Left colon (tissue), 2 donors: ENCODE measurements at regions not wholly inside any gene's neighbourhood (a gene's known extent, or its start where the extent isn't known, plus 50 kb on each side); places are given as distances from the start of the nearest gene placed in this dataset.
"Not testable (repeated sequence)": the region's sequence is repeated elsewhere in the genome, so short reads cannot be mapped to it uniquely, and the experiment has no call there.

Source experiments
- ATAC-seq: fragments of 200-7000 bp; cut with Tn5 transposase; one replicate; pipeline ENCODE4 v1.9.1; 2020; ENCODE audit warnings: mild to moderate bottlenecking, moderate library complexity
- DNase-seq, 2 donors: peaks; one replicate each; pipeline ENCODE4 v3.0.0-alpha.2; 2020
- intact Hi-C, 2 donors: fragments of 100-400 bp; cut with DNase I in 1 of 2; cut with micrococcal nuclease in 1 of 2; formaldehyde crosslinking; loops; one replicate each; pipeline versions ENCODE4 v1.11.2 to v1.14.0; 2022; cut with DNase I, micrococcal nuclease
- donor health status: DM: no; HTN: no; CAD: no.
- donor health status: DM: yes; HTN: yes; CAD: no.

DNA sequence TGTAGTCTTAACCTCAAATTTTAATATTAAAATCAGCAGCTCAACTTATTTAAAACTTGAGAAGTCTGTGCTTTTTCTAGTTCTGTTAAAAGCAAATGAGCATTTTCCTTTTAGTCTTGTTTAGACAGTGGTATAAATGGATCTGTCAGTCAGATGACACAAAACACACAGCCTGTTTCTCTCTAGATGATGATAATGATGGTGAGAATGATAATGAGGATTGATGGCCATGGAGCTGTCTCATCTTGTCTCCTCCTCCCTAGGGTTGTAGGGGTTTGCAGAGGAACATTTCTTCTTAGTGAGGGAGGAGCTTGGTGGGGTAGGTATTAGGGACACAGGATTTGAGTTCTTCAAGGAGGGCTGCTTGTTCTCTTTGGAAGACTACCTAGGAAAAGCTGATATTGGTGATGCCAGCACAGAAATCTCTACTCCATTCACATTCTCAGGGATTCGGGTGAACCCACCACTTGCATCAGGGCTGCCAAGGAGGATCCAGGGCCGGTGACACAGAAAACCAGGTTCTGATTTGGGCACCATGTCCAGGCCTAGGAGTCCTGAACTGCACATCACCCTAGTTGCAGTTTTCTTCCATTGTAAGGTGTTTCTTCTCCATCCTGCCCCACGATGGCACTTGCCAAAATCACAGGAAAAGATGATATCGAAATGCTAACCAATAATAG lies 147.6 kb downstream of the RHOU start:
- ATAC-seq = no peak
- DNase-seq = no peak
- intact Hi-C loops = no loop called here

DNA sequence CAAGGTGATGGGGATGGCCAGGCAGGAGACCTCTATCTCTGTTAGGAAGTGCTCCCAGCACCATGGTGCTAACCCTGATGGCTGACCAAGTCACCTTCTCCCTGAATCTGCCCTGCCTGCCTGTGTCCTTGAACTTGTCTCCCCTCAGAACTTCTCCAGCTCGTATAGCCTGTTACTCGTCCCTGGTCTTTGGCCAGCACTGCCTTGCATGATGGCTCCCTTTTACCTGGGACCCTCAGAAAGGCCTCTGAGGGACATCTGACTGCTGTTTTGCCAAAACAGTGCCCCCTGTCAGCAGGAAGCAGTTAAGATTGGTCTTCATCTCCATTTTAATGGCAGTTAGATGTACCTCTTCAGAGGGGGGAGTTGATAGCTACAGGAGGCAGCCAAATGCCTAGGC lies 148.3 kb downstream of the RHOU start:
- intact Hi-C loops = no loop called here
- ATAC-seq (no peak), DNase-seq (no peak)

DNA sequence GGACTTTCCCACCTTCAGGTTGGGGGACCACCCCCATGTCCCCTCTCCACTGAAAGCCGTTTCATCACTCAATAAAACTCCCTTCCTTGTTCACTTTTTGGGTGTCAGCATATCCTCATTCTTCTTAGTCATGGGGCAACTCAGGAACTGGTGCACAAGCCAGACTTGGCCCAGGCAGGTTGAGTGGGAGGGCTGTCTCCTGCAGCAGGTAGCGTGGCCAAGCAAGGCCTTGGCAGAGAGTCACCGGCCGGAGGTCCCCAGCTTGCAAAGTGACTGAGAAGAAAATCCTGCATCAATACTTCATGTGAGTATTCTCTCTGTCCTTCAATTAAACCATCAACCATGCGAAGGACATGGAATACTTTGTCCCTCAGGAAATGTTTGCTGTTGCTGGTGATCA lies 148.9 kb downstream of the RHOU start:
- DNase-seq = no peak
- ATAC-seq = no peak
- intact Hi-C loops = no loop called here

DNA sequence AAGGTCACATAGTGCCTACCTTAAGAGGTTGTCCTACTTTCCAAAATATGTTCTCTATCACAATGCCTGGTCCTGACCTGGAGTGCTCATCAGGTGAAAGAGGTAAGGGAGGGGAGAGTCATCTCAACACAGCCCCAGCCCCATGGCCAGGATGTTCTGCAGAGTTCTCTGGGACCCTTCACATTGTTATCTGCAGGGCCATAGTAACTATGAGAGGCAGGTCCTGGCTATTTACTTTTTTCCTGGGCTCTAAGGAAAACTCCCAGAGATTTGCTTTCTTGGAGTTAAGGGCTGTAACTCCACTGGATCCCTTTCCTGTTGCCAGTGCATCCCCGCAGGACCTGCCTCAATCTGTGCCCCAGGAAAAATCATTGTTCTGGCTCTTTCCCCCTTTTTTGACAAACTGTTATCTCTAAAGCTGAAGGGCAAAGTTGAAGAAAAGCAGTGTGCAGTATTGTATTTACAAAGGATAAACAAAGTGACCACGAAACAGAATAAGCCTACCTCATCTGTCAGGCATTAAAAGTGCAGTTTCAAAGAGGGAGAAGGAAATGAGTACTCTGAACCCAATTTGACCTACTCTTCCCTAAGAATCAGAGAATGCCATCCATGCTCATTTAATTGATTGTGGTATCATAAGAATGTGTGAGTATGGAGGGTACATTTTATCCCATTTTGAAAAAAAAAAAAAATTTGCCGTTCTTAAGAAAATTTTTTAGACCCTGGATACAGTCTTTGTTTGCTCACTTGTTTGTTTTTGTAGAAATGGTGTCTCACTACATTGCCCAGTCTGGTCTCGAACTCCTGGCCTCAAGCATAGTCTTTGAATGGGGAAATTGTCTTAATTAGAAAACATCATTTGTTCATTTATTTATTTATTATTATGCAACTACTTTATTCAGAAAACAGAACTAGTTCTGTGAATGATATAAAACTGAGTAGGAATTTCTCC lies 149.6 kb downstream of the RHOU start:
- ATAC-seq (no peak), DNase-seq (no peak)
- intact Hi-C loops = no loop called here

DNA sequence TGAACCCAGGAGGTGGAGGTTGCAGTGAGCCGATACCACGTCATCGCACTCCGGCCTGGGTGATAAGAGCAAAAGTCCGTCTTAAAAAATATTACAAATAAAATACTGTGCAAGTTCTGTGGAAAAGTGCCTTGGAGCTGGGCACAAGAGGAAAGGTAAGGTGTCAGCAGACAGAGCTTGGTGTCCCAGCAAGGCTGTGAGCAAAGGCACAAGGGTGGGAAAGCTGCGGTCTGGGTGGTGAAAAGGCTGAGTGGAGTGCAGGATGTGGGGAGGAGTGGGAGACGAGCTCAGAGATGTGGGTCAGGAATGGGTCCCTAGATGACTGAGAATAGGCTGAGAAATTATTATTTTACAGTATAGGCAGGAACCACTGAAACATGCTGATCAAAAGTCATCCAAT lies 150.6 kb downstream of the RHOU start:
- intact Hi-C loops = no loop called here
- ATAC-seq (no peak), DNase-seq (no peak)

DNA sequence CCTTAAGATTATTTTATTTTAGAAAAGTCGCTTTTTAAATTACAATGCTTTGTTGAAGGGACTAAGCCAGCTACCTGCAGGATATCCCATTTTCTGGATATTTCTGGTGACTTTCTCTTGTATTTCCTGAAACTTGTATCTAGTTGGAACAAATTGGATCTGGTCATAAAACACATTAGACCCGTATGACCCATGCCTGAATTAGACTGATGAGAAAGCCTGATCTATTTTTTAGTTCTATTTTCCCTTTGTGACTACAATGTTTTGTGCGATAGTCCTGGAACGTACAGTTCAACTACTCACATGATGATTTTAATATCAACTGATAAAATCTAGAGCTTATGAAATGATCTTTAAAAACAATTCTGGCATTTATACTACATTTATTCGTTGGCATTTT lies 151.8 kb downstream of the RHOU start:
- DNase-seq = no peak
- no peak for ATAC-seq
- intact Hi-C loops = no loop called here

DNA sequence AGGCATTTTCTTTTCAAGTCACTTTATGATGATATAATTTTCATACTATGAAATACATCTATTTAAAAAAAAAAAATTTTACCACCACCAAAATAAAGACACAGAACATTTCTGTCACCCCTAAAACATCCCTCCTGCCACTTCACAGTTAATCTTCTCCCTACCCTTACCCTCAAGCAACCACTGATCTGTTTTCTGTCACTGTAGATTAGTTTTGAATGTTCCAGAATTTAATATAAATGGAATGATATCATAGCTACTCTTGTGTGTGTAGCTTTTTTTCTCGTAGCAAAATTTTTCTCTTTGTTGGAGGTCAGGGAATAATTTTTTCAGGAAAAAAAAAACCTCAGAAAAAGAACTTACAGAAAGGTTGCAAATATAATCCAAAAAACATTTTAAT lies 152.7 kb downstream of the RHOU start:
- DNase-seq (no peak), ATAC-seq (no peak)
- intact Hi-C loops = no loop called here

DNA sequence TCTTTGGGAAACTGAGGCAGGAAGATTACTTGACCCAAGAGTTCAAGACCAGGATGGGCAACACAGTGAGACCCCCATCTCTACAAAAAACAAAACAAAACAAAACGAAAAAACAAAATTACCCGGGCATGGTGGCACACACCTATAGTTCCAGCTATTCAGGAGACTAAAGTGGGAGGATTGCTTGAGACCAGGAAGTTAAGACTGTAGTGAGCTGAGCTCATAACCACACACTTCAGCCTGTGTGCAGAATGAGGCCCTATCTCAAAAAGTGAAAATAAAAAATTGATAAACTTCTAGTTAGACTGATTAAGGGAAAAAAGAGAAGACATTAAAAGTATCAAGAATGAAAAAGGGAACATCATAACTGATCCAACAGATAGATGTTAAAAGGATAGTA lies 154.0 kb downstream of the RHOU start:
- intact Hi-C loops = no loop called here
- ATAC-seq (no peak), DNase-seq (no peak)

DNA sequence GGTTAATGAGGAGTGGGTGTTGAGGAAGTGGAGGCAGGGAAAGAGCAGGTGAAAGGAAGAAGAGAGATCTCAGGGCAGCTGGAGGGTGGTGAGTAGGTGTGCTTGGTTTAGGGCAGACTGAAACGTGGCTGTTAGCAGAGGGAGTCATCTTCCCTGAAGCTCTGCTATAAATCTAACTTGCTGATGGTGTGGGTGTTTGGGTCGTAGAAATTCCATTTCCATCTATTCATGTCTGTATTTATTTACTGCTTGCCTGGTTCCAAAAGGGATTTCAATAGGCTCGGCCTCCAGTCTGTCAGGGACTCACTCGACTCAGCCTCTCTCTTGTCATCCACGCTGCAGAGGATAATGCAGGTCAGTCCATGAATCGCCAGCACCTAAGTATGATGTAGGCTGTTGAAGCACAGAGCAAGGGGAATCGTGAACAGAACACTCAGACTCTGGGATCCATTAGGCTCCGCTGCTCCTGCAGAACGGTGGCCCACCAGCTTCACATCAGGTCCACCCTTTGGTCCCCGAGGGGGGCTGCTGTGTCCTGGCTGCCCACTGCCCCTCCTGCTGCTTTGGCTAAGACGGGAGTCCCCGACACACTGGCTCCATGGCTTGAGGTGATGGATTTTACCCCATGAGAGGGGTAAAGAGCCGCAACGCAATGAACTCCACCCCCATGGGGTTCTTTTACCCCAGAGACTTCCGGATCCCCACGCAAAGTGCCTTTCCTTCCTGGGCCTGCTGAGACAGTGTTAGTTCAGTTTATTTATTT lies 156.2 kb downstream of the RHOU start:
- intact Hi-C loops = no loop called here
- no peak for DNase-seq
- ATAC-seq = no peak

DNA sequence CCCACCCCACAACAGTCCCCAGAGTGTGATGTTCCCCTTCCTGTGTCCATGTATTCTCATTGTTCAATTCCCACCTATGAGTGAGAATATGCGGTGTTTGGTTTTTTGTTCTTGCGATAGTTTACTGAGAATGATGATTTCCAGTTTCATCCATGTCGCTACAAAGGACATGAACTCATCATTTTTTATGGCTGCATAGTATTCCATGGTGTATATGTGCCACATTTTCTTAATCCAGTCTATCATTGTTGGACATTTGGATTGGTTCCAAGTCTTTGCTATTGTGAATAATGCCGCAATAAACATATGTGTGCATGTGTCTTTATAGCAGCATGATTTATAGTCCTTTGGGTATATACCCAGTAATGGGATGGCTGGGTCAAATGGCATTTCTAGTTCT lies 156.9 kb downstream of the RHOU start:
- ATAC-seq, intact Hi-C loops, DNase-seq: not testable (repeated sequence)

DNA sequence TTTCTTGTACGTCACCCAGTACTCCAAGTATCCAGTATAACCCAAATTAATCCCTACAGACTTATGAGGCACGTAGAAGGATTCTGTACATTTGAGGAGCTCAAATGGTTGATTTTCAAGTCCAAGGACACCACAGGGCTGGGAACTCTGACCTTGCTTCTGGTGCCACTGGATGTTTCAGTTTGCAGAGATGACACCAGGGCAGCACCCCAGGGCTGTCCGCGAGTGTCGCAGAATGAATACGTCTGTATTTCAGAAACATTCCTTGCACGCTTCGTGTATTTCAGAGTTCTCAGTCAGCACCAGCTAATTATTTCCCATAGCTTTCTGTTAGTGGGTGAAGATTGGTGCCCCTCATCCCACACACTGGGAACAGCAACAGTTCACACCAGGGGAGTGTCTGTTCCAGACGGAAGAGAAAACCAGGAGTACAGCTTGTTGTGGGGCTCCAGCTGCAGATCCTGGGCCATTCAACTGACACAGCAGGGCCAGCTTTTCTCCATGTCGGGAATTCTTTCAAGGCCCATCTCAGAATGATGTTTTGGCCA lies 159.2 kb downstream of the RHOU start:
- ATAC-seq (no peak), DNase-seq (no peak)
- intact Hi-C loops = no loop called here

DNA sequence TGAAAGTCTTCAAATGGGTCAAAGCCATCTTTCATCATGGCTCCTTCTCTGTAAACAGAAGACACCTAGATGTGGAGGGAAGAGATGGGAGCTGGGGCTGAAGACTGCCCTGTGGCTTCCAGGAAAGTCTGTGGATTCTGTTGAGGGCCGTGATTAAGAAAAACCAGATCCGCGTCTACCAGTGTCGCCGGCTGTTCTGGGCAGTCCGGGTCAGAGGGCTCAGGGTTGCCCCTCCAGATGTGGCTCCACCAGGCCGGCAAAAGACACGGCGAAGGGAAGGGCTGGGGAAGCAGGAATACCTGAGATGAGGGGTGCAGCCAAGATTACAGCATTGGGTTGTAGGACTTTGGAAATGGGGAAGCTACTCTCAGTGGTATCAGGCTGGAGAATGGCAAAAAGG lies 162.6 kb downstream of the RHOU start:
- no peak for ATAC-seq
- intact Hi-C loops = no loop called here
- no peak for DNase-seq

DNA sequence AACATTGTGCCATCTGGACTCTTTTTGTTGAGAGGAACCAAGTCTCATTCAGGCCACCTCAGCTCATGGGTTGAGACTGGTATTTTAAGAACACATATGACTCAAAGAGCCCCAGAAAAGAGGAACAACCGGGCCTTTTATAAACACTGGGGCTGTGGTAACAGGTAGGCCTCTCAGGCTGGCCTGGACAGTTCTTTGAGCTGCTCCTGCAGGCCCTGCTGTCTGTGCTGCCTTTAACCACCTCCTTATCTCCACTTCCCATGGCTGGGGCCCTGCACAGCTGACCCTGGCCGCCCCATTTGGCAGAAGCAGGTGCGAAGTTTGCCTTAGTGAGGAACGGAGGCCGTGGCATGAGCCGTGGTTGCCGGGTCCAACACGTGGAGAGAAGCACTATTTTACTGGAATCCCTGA lies 163.3 kb downstream of the RHOU start:
- intact Hi-C loops = no loop called here
- no peak for DNase-seq
- no peak for ATAC-seq

DNA sequence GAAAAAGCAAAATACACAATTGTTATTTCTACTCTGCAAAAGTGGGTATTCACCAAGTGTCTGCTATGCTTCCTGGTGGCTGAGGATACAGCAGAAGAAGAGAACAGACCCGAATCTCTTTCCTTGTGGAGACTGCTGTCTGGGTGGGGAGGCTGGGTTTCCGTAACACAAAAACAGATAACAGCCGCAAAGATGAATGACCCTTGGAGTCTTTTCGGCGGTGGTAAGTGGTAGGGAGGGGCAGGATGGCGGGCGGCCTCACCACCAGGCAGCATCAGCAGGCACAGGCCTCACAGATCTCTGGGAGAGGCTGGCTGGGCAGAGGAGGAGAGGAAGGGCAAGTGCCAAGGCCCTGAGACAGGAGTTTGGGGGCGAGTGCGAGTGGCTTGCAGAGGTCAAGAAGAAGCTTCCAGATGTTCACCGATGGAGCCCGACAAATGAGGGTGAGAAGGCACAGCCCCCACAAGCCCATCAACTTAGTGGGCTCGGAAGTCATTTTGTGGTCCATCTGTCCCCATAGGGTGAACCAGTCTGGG lies 164.2 kb downstream of the RHOU start:
- DNase-seq (no peak), ATAC-seq (no peak)
- intact Hi-C loops = no loop called here

DNA sequence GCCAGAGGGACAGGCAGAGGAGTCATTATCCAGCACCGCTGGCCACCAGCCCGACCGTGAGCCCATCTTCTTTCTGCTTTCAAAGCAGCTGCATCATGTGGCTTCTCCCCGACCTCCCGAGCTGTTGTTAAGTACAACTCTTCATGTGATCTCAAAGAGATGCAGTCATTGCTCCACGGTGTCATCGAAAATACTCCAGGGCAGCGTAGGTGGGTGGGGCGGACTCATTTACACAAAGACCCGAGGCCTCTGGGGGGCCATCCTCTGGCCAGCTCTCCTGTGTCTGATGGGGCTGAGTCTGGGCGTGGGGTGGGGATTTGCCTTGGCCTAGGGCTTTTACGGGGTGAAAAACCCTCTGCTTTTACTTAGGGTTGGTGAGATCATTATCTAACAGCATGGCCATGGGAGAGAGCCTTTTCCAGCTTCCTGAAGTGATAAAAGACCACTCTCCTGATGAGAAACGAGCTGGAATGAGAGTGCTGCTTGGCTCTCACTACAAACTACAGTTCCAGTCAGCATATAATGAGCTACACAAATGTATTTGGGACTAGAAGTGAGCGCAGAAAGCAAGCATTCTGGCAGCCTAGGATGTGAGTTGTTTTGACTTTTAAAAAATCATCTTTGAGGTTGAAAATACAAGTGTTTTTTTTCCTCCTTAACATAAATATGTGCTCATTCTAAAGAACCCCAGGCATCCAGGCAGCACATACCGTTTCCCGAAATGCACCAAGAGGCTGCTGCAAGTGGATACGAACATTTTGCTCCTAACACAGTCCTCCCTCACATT lies 165.0 kb downstream of the RHOU start:
- intact Hi-C loops = no loop called here
- no peak for ATAC-seq
- DNase-seq = peak; percentile 20 to 51

DNA sequence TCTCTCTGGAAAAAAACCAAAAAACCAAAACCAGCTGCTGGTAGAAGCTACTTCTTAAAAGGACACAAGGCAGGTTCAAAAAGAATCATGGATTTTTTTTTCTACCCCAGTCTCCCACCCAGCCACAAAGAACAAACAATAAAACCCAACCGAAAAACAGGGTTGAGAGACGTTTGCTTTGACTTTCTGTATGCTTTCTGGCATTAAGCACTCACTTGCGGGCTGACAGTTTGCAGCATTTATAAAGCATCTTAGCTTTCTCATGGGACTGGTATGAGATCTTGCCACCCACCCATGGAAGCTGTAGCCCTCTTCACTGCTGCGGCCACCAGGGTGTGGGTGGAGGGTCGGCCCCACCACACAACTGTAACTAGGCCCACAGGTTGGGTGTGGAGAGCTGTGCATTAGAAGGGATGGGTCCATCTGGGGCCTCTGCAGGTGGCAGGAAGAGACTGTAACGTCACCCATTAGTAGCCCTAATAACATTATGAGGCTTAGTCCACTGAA lies 165.7 kb downstream of the RHOU start:
- intact Hi-C loops = no loop called here

DNA sequence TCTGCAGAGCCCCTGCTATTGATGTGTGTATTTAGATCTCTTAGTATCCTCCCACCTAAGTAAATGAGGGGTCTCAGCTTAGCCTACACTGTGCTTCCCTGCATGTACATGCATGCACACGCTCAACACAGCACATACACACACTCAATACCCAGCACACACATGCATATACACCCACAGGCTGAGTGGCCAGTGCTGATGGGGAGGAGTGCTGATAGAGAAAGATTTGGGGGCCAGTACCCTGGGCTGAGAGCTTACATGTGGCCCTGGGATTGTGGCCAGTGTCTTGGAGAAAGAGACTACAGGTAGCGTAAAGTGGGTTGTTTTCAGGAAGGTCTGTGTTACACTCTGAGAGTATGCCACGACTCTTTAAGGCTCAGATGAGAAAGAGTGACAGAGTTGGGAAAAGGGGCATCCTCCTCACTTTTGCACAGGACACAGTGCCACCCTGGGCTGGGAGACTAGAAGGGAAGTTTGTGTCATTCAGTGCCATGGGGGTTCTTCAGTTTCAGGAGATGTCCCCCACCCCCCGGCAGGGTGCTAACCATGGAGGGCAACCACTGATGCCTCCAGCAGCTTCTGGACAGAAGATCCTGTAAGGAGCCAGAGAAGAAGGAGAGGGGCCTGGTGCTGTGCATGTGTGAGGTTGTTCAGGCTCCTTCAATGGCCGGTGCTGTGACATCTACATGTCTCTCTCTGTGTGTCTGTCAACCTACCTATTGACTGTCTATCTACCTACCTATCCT lies 166.8 kb downstream of the RHOU start:
- intact Hi-C loops = no loop called here
- ATAC-seq (no peak), DNase-seq (no peak)

More for the DNA sequence above, 165.7 kb downstream of the RHOU start:
- ATAC-seq (no peak), DNase-seq (no peak)
